IMR-90 (cell line): ENCODE measurements at regions not wholly inside any gene's neighbourhood (a gene's known extent, or its start where the extent isn't known, plus 50 kb on each side); places are given as distances from the start of the nearest gene placed in this dataset.

Experiments used
- ATAC-seq: fragments of 200-7000 bp; cut with Tn5 transposase; 2 replicates; pipeline ENCODE4 v1.9.1; 2020; ENCODE audit warnings: low read depth, mild to moderate bottlenecking, moderate library complexity
- BruUV-seq: library from RNA; stranded (reverse); fragments of 400-500 nt; replicated peaks from 2 replicates; lab custom pipeline; 2021; lab: Mats Ljungman, UMichigan
- CTCF ChIA-PET: fragments of 300-600 bp; formaldehyde crosslinking; extraction: SDS; loops from one replicate; lab custom pipeline; 2021; ENCODE audit warnings: antibody characterized with exemption; lab: Yijun Ruan, JAX
- POLR2A ChIA-PET: fragments of 300-600 bp; sonication (Branson Sonifier 250); formaldehyde crosslinking; loops from one replicate; lab custom pipeline; 2022; ENCODE audit warnings: antibody characterized with exemption; ENCODE audit not compliant: unreplicated experiment; lab: Charles Lee
- DNase-seq: peaks from one replicate; pipeline ENCODE4 v3.0.0; 2013
- H2AFZ ChIP-seq: replicated peaks from 2 replicates; pipeline ENCODE3; 2013; ENCODE audit warnings: low read length, mild to moderate bottlenecking; ENCODE audit not compliant: poor library complexity
- H2AK5ac ChIP-seq: 2 replicates; pipeline ENCODE4 v1.6.1; 2013; ENCODE audit warnings: low read depth, low read length, inconsistent platforms
- H2AK9ac ChIP-seq: replicated peaks from 2 replicates; pipeline ENCODE3; 2013; ENCODE audit warnings: mild to moderate bottlenecking, low read depth, low read length, moderate library complexity; ENCODE audit not compliant: poor library complexity
- H2BK120ac ChIP-seq: 2 replicates; pipeline ENCODE4 v1.6.1; 2013; ENCODE audit warnings: low read depth, low read length, inconsistent platforms
- H2BK15ac ChIP-seq: 3 replicates; pipeline ENCODE4 v1.6.1; 2013; ENCODE audit warnings: low read depth, low read length, inconsistent platforms
- H2BK20ac ChIP-seq: 2 replicates; pipeline ENCODE4 v1.6.1; 2013; ENCODE audit warnings: low read depth, mild to moderate bottlenecking, inconsistent platforms, low read length, moderate library complexity
- H2BK5ac ChIP-seq: 2 replicates; pipeline ENCODE4 v1.6.1; 2013; ENCODE audit warnings: mild to moderate bottlenecking, low read depth, low read length, inconsistent platforms; ENCODE audit not compliant: poor library complexity, severe bottlenecking
- H3K14ac ChIP-seq: replicated peaks from 2 replicates; pipeline ENCODE4 v1.6.1; 2013; ENCODE audit warnings: low read depth, low read length, inconsistent platforms
- H3K18ac ChIP-seq: 2 replicates; pipeline ENCODE4 v1.6.1; 2013; ENCODE audit warnings: low read depth, low read length, control low read depth
- H3K23ac ChIP-seq: 2 replicates; pipeline ENCODE4 v1.6.1; 2013; ENCODE audit warnings: low read depth, low read length, inconsistent platforms
- H3K27ac ChIP-seq: 2 replicates; pipeline ENCODE4 v1.5.1; 2013; ENCODE audit warnings: mild to moderate bottlenecking, control low read depth, low read length; ENCODE audit not compliant: insufficient read depth
- H3K27me3 ChIP-seq: 2 replicates; pipeline ENCODE4 v1.6.1; 2013; ENCODE audit warnings: low read length; ENCODE audit not compliant: control insufficient read depth, insufficient read depth
- H3K36me3 ChIP-seq: 2 replicates; pipeline ENCODE4 v1.6.1; 2013; ENCODE audit warnings: low read length, mixed read lengths; ENCODE audit not compliant: control insufficient read depth, insufficient read depth
- H3K4ac ChIP-seq: 2 replicates; pipeline ENCODE4 v1.6.1; 2013; ENCODE audit warnings: low read depth, low read length, inconsistent platforms
- H3K4me1 ChIP-seq: 2 replicates; pipeline ENCODE4 v1.6.1; 2013; ENCODE audit warnings: low read length, mixed read lengths; ENCODE audit not compliant: control insufficient read depth, insufficient read depth
- H3K4me2 ChIP-seq: 2 replicates; pipeline ENCODE4 v1.6.1; 2013; ENCODE audit warnings: low read depth, mild to moderate bottlenecking, control low read depth, low read length, moderate library complexity
- H3K4me3 ChIP-seq: 2 replicates; pipeline ENCODE4 v1.5.1; 2013; ENCODE audit warnings: low read depth, mild to moderate bottlenecking, control low read depth, low read length, moderate library complexity; ENCODE audit not compliant: insufficient read depth
- H3K56ac ChIP-seq: 2 replicates; pipeline ENCODE4 v1.6.1; 2013; ENCODE audit warnings: low read length, inconsistent platforms; ENCODE audit not compliant: insufficient read depth; ENCODE audit errors: extremely low read depth
- H3K79me1 ChIP-seq, 2 experiments: 2 replicates each; pipeline ENCODE4 v1.6.1; 2013; ENCODE audit warnings: low read length in 2 of 2, inconsistent platforms in 1 of 2, low read depth in 1 of 2
- H3K9ac ChIP-seq: 2 replicates; pipeline ENCODE4 v1.6.1; 2013; ENCODE audit warnings: low read depth, low read length, control low read depth
- H3K9me1 ChIP-seq: 2 replicates; pipeline ENCODE4 v1.6.1; 2013; ENCODE audit warnings: low read length, inconsistent platforms; ENCODE audit not compliant: insufficient read depth
- H3K9me3 ChIP-seq: 2 replicates; pipeline ENCODE4 v1.6.1; 2013; ENCODE audit warnings: low read length; ENCODE audit not compliant: control insufficient read depth, insufficient read depth
- H4K20me1 ChIP-seq: 2 replicates; pipeline ENCODE4 v1.6.1; 2013; ENCODE audit warnings: low read length, inconsistent platforms; ENCODE audit not compliant: insufficient read depth
- H4K5ac ChIP-seq: 2 replicates; pipeline ENCODE4 v1.6.1; 2013; ENCODE audit warnings: mild to moderate bottlenecking, low read depth, low read length, control low read depth
- H4K8ac ChIP-seq, 2 experiments: 2 replicates each; pipeline ENCODE4 v1.6.1; 2013; ENCODE audit warnings: low read depth in 2 of 2, low read length in 2 of 2, control low read depth in 1 of 2, inconsistent platforms in 1 of 2
- H4K91ac ChIP-seq: 2 replicates; pipeline ENCODE4 v1.6.1; 2013; ENCODE audit warnings: low read depth, low read length, inconsistent platforms; ENCODE audit not compliant: insufficient read depth
- MAFK ChIP-seq: IDR thresholded peaks from 2 replicates; pipeline ENCODE4 v1.6.1; 2012; ENCODE audit warnings: low read depth, low read length, improper control_type of control experiment
- NFE2L2 ChIP-seq: fragments of 150-350 bp; IDR thresholded peaks from 2 replicates; pipeline ENCODE4 v1.6.1; 2016; ENCODE audit warnings: low read depth, mild to moderate bottlenecking, low read length
- RCOR1 ChIP-seq: IDR thresholded peaks from 2 replicates; pipeline ENCODE4 v1.6.1; 2012; ENCODE audit warnings: mild to moderate bottlenecking, low read length, improper control_type of control experiment; ENCODE audit not compliant: insufficient replicate concordance
- WGBS, 2 experiments: methylation state at CpG; one replicate each; pipeline versions ENCODE4 v1.1.5 to v1.1.7; 2013; ENCODE audit warnings: missing lambda C conversion rate in 2 of 2; ENCODE audit not compliant: insufficient read length in 1 of 2; ENCODE audit errors: extremely low coverage in 2 of 2; 5-methylcytosine and 5-hydroxymethylcytosine counted together
- dilution Hi-C: fragments of 300-500 bp; cut with HindIII; formaldehyde crosslinking; loops from one replicate; pipeline ENCODE4 v1.14.3; 2018; ENCODE audit warnings: low sequenced_read_pairs; ENCODE audit not compliant: unreplicated experiment
- in situ Hi-C: fragments of 300-500 bp; cut with MboI; formaldehyde crosslinking; loops from 3 replicates; pipeline ENCODE4 v1.14.3; 2019; ENCODE audit warnings: low sequenced_read_pairs, inconsistent platforms, mixed read lengths
- intact Hi-C: fragments of 100-400 bp; cut with micrococcal nuclease; formaldehyde crosslinking; loops from 2 replicates; pipeline ENCODE4 v1.10.0; 2022

GRCh38 chr18:38496222-38496793 lies 930.7 kb upstream of the CELF4 start:
- Histone ChIP-seq H2AFZ (no peak overlapping the region), H4K91ac (no peak overlapping the region), H4K8ac (no peak overlapping the region), H3K56ac (no peak overlapping the region), H3K4ac (no peak overlapping the region), H2BK15ac (no peak overlapping the region), H2BK120ac (no peak overlapping the region), H3K4me3 (no peak overlapping the region), H4K20me1 (no peaks in the 10 kb centered on the region), H3K27me3 (no peaks in the 10 kb centered on the region), H4K5ac (no peak overlapping the region), H3K9ac (no peak overlapping the region), H3K36me3 (no peaks in the 10 kb centered on the region), H2BK5ac (no peak overlapping the region), H3K14ac (no peak overlapping the region), H3K79me1 (no peaks in the 10 kb centered on the region), H2AK5ac (no peak overlapping the region), H3K4me1 (no peaks in the 10 kb centered on the region), H3K9me3 (peaks cover 2% of the 10 kb centered on the region; the same call in 1 of the 2 replicates), H3K27ac (no peak overlapping the region), H3K18ac (no peak overlapping the region), H2AK9ac (no peak overlapping the region), H3K23ac (no peak overlapping the region), H3K4me2 (no peak overlapping the region), H2BK20ac (no peak overlapping the region), H3K9me1 (no peaks in the 10 kb centered on the region)
- no CpG with 5 or more reads among the region's 1 CpG for WGBS, 2 experiments
- no peak for ATAC-seq
- TF ChIP-seq RCOR1 (no peak), MAFK (no peak), NFE2L2 (peak; percentile 54)
- no peak for DNase-seq
- in situ Hi-C loops, result no loop called here
- intact Hi-C loops, result no loop called here
- no TSS peak for BruUV-seq
- POLR2A ChIA-PET, result no interaction called here
- dilution Hi-C loops, result no loop called here
- CTCF ChIA-PET, result no interaction called here
